GM12878 (cell line): ENCODE measurements at regions not wholly inside any gene's neighbourhood (a gene's known extent, or its start where the extent isn't known, plus 50 kb on each side); places are given as distances from the start of the nearest gene placed in this dataset.

Experiments
- ATAC-seq: fragments of 200-7000 bp; cut with Tn5 transposase; 3 replicates; pipeline ENCODE4 v1.9.1; 2020; ENCODE audit warnings: mild to moderate bottlenecking, moderate library complexity
- BruUV-seq: library from RNA; stranded (reverse); fragments of 400-500 nt; replicated peaks from 2 replicates; lab custom pipeline; 2021; lab: Mats Ljungman, UMichigan
- CTCF ChIA-PET: fragments of 300-600 bp; sonication (Branson Sonifier 250); formaldehyde crosslinking; extraction: SDS; loops from one replicate; lab custom pipeline; 2021; ENCODE audit warnings: inconsistent platforms; lab: Yijun Ruan, JAX
- POLR2A ChIA-PET: fragments of 350-600 bp; formaldehyde crosslinking; extraction: SDS; loops from one replicate; lab custom pipeline; 2021; ENCODE audit warnings: inconsistent platforms; lab: Charles Lee
- RAD21 ChIA-PET: fragments of 300-600 bp; sonication (Branson Sonifier 250); formaldehyde crosslinking; loops from one replicate; lab custom pipeline; 2023; ENCODE audit warnings: antibody characterized with exemption; ENCODE audit not compliant: unreplicated experiment; lab: Charles Lee
- SMC1A ChIA-PET: fragments of 300-600 bp; sonication (Branson Sonifier 250); formaldehyde crosslinking; loops from one replicate; lab custom pipeline; 2023; ENCODE audit not compliant: unreplicated experiment, uncharacterized antibody; lab: Charles Lee
- DNase-seq: peaks from one replicate; pipeline ENCODE4 v3.0.0-alpha.2; 2011; ENCODE audit warnings: low read depth, low spot score
- FAIRE-seq: peaks from 3 replicates; lab custom pipeline; 2011; peaks lifted over from hg19 to GRCh38; lab: Jason Lieb, UNC
- H2AFZ ChIP-seq: 2 replicates; pipeline ENCODE4 v1.6.0; 2011; ENCODE audit warnings: low read depth, low read length, control low read depth; ENCODE audit not compliant: control insufficient read depth
- H3K27ac ChIP-seq: 2 replicates; pipeline ENCODE4 v1.5.1; 2011; ENCODE audit warnings: control low read depth; ENCODE audit not compliant: control insufficient read depth, insufficient read depth
- H3K27me3 ChIP-seq, 2 experiments: replicated peaks in 1 of 2; 2 replicates each; pipeline versions ENCODE4 v1.6.0 to v1.6.1; 2011; ENCODE audit warnings: low read length in 1 of 2; ENCODE audit not compliant: control insufficient read depth in 2 of 2, insufficient read depth in 2 of 2
- H3K36me3 ChIP-seq, 2 experiments: 2 replicates each; pipeline ENCODE4 v1.5.1; 2011; ENCODE audit warnings: low read length in 1 of 2; ENCODE audit not compliant: control insufficient read depth in 2 of 2, insufficient read depth in 2 of 2
- H3K4me1 ChIP-seq: 2 replicates; pipeline ENCODE4 v1.6.1; 2011; ENCODE audit warnings: mild to moderate bottlenecking, low read length, moderate library complexity, mixed read lengths; ENCODE audit not compliant: control insufficient read depth, insufficient read depth
- H3K4me2 ChIP-seq: 2 replicates; pipeline ENCODE4 v1.6.0; 2011; ENCODE audit warnings: control low read depth; ENCODE audit not compliant: control insufficient read depth, insufficient read depth
- H3K4me3 ChIP-seq: fragments of 200-600 bp; sonication (generic); 2 replicates; pipeline ENCODE4 v1.5.1; 2016
- H3K79me2 ChIP-seq: 2 replicates; pipeline ENCODE4 v1.6.0; 2011; ENCODE audit warnings: low read length; ENCODE audit not compliant: control insufficient read depth, insufficient read depth
- H3K9ac ChIP-seq: 2 replicates; pipeline ENCODE4 v1.8.0; 2011; ENCODE audit warnings: low read length, control low read depth, mixed read lengths; ENCODE audit not compliant: control insufficient read depth, insufficient read depth
- H3K9me3 ChIP-seq: replicated peaks from 3 replicates; pipeline ENCODE4 v1.5.1; 2011; ENCODE audit warnings: mild to moderate bottlenecking, low read length; ENCODE audit not compliant: control insufficient read depth, insufficient read depth
- H4K20me1 ChIP-seq: 2 replicates; pipeline ENCODE4 v1.6.0; 2011; ENCODE audit not compliant: control insufficient read depth, insufficient read depth
- MYB ChIP-seq: fragments of 150-350 bp; IDR thresholded peaks from 2 replicates; pipeline ENCODE4 v1.6.1; 2014; ENCODE audit warnings: mild to moderate bottlenecking, low read depth, low read length, borderline replicate concordance
- NR2C1 ChIP-seq: fragments of 450-650 bp; IDR thresholded peaks from 2 replicates; pipeline ENCODE4 v1.6.1; 2017; ENCODE audit warnings: antibody characterized with exemption, mild to moderate bottlenecking, moderate library complexity
- TBL1XR1 ChIP-seq: IDR thresholded peaks from 2 replicates; pipeline ENCODE4 v1.6.1; 2012; ENCODE audit warnings: low read depth, low read length, improper control_type of control experiment
- TCF3 ChIP-seq: IDR thresholded peaks from 2 replicates; pipeline ENCODE4 v1.6.1; 2012; ENCODE audit warnings: low read depth, mild to moderate bottlenecking, low read length, borderline replicate concordance; ENCODE audit not compliant: insufficient read depth
- ZBED1 ChIP-seq: IDR thresholded peaks from 2 replicates; pipeline ENCODE4 v1.6.1; 2016; ENCODE audit warnings: borderline replicate concordance
- WGBS: methylation state at CpG from one replicate; pipeline ENCODE4 v1.1.6; 2016; ENCODE audit warnings: low lambda C conversion rate; ENCODE audit not compliant: insufficient replicate concordance, insufficient coverage; ENCODE audit errors: missing lambda C conversion rate; 5-methylcytosine and 5-hydroxymethylcytosine counted together
- in situ Hi-C: fragments of 300-500 bp; cut with MboI; formaldehyde crosslinking; loops from 9 replicates; pipeline ENCODE4 v1.14.3; 2018; ENCODE audit warnings: mixed read lengths
- intact Hi-C: fragments of 100-400 bp; cut with micrococcal nuclease; formaldehyde crosslinking; loops from one replicate; pipeline ENCODE4 v1.14.2; 2022; ENCODE audit not compliant: unreplicated experiment
- TF ChIP-seq, protein P1 (sequence below): fragments of 150-350 bp; IDR thresholded peaks from 2 replicates; pipeline ENCODE4 v1.6.1; 2016; ENCODE audit warnings: low read depth, low read length
- TF ChIP-seq, protein P2 (sequence below): fragments of 450-650 bp; IDR thresholded peaks from 2 replicates; pipeline ENCODE4 v1.6.1; 2018; ENCODE audit warnings: borderline replicate concordance, mild to moderate bottlenecking; ENCODE audit not compliant: partially characterized antibody

- TF ChIP-seq, protein P1, sequence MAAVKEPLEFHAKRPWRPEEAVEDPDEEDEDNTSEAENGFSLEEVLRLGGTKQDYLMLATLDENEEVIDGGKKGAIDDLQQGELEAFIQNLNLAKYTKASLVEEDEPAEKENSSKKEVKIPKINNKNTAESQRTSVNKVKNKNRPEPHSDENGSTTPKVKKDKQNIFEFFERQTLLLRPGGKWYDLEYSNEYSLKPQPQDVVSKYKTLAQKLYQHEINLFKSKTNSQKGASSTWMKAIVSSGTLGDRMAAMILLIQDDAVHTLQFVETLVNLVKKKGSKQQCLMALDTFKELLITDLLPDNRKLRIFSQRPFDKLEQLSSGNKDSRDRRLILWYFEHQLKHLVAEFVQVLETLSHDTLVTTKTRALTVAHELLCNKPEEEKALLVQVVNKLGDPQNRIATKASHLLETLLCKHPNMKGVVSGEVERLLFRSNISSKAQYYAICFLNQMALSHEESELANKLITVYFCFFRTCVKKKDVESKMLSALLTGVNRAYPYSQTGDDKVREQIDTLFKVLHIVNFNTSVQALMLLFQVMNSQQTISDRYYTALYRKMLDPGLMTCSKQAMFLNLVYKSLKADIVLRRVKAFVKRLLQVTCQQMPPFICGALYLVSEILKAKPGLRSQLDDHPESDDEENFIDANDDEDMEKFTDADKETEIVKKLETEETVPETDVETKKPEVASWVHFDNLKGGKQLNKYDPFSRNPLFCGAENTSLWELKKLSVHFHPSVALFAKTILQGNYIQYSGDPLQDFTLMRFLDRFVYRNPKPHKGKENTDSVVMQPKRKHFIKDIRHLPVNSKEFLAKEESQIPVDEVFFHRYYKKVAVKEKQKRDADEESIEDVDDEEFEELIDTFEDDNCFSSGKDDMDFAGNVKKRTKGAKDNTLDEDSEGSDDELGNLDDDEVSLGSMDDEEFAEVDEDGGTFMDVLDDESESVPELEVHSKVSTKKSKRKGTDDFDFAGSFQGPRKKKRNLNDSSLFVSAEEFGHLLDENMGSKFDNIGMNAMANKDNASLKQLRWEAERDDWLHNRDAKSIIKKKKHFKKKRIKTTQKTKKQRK = no peak
- TF ChIP-seq ZBED1 = no peak
- TF ChIP-seq, protein P2, sequence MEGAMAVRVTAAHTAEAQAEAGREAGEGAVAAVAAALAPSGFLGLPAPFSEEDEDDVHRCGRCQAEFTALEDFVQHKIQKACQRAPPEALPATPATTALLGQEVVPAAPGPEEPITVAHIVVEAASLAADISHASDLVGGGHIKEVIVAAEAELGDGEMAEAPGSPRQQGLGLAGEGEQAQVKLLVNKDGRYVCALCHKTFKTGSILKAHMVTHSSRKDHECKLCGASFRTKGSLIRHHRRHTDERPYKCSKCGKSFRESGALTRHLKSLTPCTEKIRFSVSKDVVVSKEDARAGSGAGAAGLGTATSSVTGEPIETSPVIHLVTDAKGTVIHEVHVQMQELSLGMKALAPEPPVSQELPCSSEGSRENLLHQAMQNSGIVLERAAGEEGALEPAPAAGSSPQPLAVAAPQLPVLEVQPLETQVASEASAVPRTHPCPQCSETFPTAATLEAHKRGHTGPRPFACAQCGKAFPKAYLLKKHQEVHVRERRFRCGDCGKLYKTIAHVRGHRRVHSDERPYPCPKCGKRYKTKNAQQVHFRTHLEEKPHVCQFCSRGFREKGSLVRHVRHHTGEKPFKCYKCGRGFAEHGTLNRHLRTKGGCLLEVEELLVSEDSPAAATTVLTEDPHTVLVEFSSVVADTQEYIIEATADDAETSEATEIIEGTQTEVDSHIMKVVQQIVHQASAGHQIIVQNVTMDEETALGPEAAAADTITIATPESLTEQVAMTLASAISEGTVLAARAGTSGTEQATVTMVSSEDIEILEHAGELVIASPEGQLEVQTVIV = no peak
- TF ChIP-seq, all 136 proteins: peak for 0
These were observed 117.4 kb upstream of the ZC4H2 start (continued) for GRCh38 chrX:65093658-65094057.

GRCh38 chrX:65073233-65073632 is 97.0 kb upstream of the ZC4H2 start:
- Histone ChIP-seq H3K9ac (no peak overlapping the region), H3K27ac (no peak overlapping the region), H2AFZ (no peak overlapping the region), H3K27me3 (no peaks in the 10 kb centered on the region), H3K9me3 (no peaks in the 10 kb centered on the region; the same call in 1 of the 3 replicates), H4K20me1 (no peaks in the 10 kb centered on the region), H3K4me1 (no peaks in the 10 kb centered on the region), H3K4me3 (no peak overlapping the region), H3K79me2 (no peaks in the 10 kb centered on the region), H3K36me3 (no peaks in the 10 kb centered on the region), H3K4me2 (no peak overlapping the region)
- ChIA-PET RAD21 (no interaction called here), CTCF (no interaction called here), SMC1A (no interaction called here), POLR2A (no interaction called here)
- DNase-seq (no peak), FAIRE-seq (no peak), ATAC-seq (no peak)
- WGBS = 2% methylated on average over 3 of the region's 3 CpGs
- no TSS peak for BruUV-seq
- TF ChIP-seq TCF3 (no peak), NR2C1 (no peak), TBL1XR1 (no peak), MYB (no peak)
- intact Hi-C loops (no loop called here), in situ Hi-C loops (no loop called here)
